ENCODE measurements at regions not wholly inside any gene's neighbourhood (a gene's known extent, or its start where the extent isn't known, plus 50 kb on each side); places are given as distances from the start of the nearest gene placed in this dataset.

DNA sequence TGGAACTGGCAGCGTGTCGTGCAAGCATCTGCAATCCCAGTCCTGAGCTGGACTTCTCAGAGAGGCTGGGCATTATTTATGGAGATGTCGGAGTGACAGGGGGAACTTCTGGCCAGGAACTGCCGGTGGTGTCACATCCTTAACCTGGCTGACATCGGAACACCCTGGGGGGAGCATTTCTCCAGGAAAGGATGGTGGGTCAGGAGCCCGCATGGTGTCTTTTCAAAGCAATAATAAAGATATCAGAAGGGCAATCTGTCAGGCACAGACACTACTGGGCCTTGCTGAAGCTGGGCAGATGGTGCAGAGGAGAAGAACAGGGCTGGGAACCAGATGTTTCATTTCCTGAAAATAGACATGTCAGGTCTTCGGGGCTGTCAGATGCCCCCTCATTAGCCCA, 133.5 kb downstream of the WNT7A start:
- DNase-seq: peak; percentile 77
- Histone ChIP-seq H3K9me3 (peaks cover 3% of the 10 kb centered on the region; the same call in 1 of the 2 replicates), H3K4me3 (ENCODE audit: low read depth in 2 of 2, low read length in 1 of 2) (no peak overlapping the region), H3K27ac (ENCODE audit: low read depth in 2 of 2, low read length in 1 of 2) (peak overlapping the region in 1 of 2 experiments; percentile 84; a peak in 2 of 4 replicates), H3K27me3 (ENCODE audit: insufficient read depth) (no peaks in the 10 kb centered on the region), H3K79me2 (ENCODE audit: insufficient read depth) (no peaks in the 10 kb centered on the region), H3K9me2 (no peaks in the 10 kb centered on the region), H2AFZ (ENCODE audit: low read depth) (no peak overlapping the region), H3K4me1 (ENCODE audit: control insufficient read depth in 1 of 2, insufficient read depth in 2 of 2, low read depth in 1 of 2, low read length in 1 of 2) (peaks cover 0 to 18% of the 10 kb centered on the region in 2 experiments; a peak in 2 of 4 replicates), H3K9ac (no peak overlapping the region), H3K36me3 (replicated peaks in 1 of 2; ENCODE audit: control insufficient read depth in 1 of 2, insufficient read depth in 2 of 2, low read length in 1 of 2) (no peaks in the 10 kb centered on the region), H3F3A (replicated peaks; ENCODE audit: insufficient read depth) (no peaks in the 10 kb centered on the region), H4K20me1 (ENCODE audit: insufficient read depth) (no peaks in the 10 kb centered on the region), H3K4me2 (no peak overlapping the region)
- POLR2A ChIA-PET: no interaction called here
- TF ChIP-seq GATA2 (CRISPR knock-in tag; IDR thresholded peaks at IDR 0.05): peak; percentile 79
- TF ChIP-seq CHD2 (IDR thresholded peaks at IDR 0.05; ENCODE audit: low read length, partially characterized antibody): peak; percentile 64
- TF ChIP-seq, protein P1, sequence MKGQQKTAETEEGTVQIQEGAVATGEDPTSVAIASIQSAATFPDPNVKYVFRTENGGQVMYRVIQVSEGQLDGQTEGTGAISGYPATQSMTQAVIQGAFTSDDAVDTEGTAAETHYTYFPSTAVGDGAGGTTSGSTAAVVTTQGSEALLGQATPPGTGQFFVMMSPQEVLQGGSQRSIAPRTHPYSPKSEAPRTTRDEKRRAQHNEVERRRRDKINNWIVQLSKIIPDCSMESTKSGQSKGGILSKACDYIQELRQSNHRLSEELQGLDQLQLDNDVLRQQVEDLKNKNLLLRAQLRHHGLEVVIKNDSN (IDR thresholded peaks at IDR 0.05; ENCODE audit: borderline replicate concordance, low read depth): no peak
- TF ChIP-seq MEF2A (IDR thresholded peaks at IDR 0.05; ENCODE audit: borderline replicate concordance, low read depth): no peak
- peak; percentile 57; the same call in 1 of the 2 replicates for TF ChIP-seq RCOR1 (IDR thresholded peaks at IDR 0.05; ENCODE audit: low read length)
- no peak for TF ChIP-seq SIN3A (IDR thresholded peaks at IDR 0.05; ENCODE audit: borderline replicate concordance, low read depth, low read length)
- TF ChIP-seq, protein P2, sequence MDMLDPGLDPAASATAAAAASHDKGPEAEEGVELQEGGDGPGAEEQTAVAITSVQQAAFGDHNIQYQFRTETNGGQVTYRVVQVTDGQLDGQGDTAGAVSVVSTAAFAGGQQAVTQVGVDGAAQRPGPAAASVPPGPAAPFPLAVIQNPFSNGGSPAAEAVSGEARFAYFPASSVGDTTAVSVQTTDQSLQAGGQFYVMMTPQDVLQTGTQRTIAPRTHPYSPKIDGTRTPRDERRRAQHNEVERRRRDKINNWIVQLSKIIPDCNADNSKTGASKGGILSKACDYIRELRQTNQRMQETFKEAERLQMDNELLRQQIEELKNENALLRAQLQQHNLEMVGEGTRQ (IDR thresholded peaks at IDR 0.05; ENCODE audit: borderline replicate concordance, low read depth, low read length): no peak
- TF ChIP-seq, protein P3, sequence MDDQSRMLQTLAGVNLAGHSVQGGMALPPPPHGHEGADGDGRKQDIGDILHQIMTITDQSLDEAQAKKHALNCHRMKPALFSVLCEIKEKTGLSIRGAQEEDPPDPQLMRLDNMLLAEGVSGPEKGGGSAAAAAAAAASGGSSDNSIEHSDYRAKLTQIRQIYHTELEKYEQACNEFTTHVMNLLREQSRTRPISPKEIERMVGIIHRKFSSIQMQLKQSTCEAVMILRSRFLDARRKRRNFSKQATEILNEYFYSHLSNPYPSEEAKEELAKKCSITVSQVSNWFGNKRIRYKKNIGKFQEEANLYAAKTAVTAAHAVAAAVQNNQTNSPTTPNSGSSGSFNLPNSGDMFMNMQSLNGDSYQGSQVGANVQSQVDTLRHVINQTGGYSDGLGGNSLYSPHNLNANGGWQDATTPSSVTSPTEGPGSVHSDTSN (IDR thresholded peaks at IDR 0.05): no peak
- TF ChIP-seq RAD21 (IDR thresholded peaks at IDR 0.05; ENCODE audit: low read length): peak; percentile 21; the same call in 1 of the 2 replicates
- TF ChIP-seq MXI1 (IDR thresholded peaks at IDR 0.05; ENCODE audit: low read depth, low read length): peak; percentile 66; the same call in 1 of the 2 replicates
- TF ChIP-seq TCF12 (IDR thresholded peaks at IDR 0.05): peak; percentile 22; the same call in 1 of the 2 replicates
- peak in 1 of 2 experiments; percentile 93; a peak in 2 of 4 replicates for TF ChIP-seq EP300 (IDR thresholded peaks at IDR 0.05; ENCODE audit: borderline replicate concordance in 1 of 2, low read depth in 1 of 2, low read length in 1 of 2)
- TF ChIP-seq ELF1 (IDR thresholded peaks at IDR 0.05): no peak
- no peak for TF ChIP-seq JUND (IDR thresholded peaks at IDR 0.05)
- CTCF ChIA-PET: interaction anchor here (1.2 to 3.4 kb wide), 5 partner anchors 25 to 139 kb away, joined by 3 to 12 read pairs (median 6); no protein-coding TSS in a partner anchor
- 15% methylated on average over 7 of the region's 7 CpGs for WGBS (ENCODE audit: low lambda C conversion rate)

DNA sequence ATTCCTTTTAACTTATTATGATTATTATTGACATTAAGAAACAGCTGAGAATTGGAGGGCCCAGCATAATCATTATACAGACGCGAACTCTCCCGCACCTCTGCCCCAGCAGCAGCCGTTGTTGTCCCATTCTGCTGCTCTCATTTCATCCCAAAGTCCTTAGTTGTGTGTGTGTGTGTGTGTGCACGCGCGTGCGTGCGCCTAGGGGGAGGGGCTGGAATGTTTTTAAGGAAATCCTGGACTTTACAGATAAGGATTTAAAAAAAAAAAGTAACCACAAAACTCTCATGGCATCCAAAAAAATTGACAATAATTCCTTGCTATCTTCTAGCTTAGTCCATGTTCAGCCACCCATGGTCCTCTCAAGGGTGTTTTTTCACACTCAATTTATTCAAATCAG, 134.2 kb downstream of the WNT7A start:
- CTCF ChIA-PET: interaction anchor here (1.3 to 3.4 kb wide), 4 partner anchors 24 to 135 kb away, joined by 3 to 12 read pairs (median 6); no protein-coding TSS in a partner anchor
- 69% methylated on average over 9 of the region's 9 CpGs for WGBS (ENCODE audit: low lambda C conversion rate)
- DNase-seq: no peak

More for the DNA sequence above, 134.2 kb downstream of the WNT7A start:
- Histone ChIP-seq H3K4me3 (ENCODE audit: low read depth in 2 of 2, low read length in 1 of 2) (no peak overlapping the region), H3K4me2 (no peak overlapping the region), H3K9me2 (no peaks in the 10 kb centered on the region), H3K36me3 (replicated peaks in 1 of 2; ENCODE audit: control insufficient read depth in 1 of 2, insufficient read depth in 2 of 2, low read length in 1 of 2) (no peaks in the 10 kb centered on the region), H3K9ac (no peak overlapping the region), H3F3A (replicated peaks; ENCODE audit: insufficient read depth) (no peaks in the 10 kb centered on the region), H3K79me2 (ENCODE audit: insufficient read depth) (no peaks in the 10 kb centered on the region), H2AFZ (ENCODE audit: low read depth) (no peak overlapping the region), H3K9me3 (peaks cover 3% of the 10 kb centered on the region; the same call in 1 of the 2 replicates), H4K20me1 (ENCODE audit: insufficient read depth) (no peaks in the 10 kb centered on the region), H3K27me3 (ENCODE audit: insufficient read depth) (no peaks in the 10 kb centered on the region), H3K27ac (ENCODE audit: low read depth in 2 of 2, low read length in 1 of 2) (peak overlapping the region in 1 of 2 experiments; percentile 84; a peak in 2 of 4 replicates), H3K4me1 (ENCODE audit: control insufficient read depth in 1 of 2, insufficient read depth in 2 of 2, low read depth in 1 of 2, low read length in 1 of 2) (peaks cover 0 to 18% of the 10 kb centered on the region in 2 experiments; a peak in 2 of 4 replicates)
- TF ChIP-seq RAD21 (IDR thresholded peaks at IDR 0.05; ENCODE audit: low read length) (no peak), ELF1 (IDR thresholded peaks at IDR 0.05) (no peak), GABPA (IDR thresholded peaks at IDR 0.05; ENCODE audit: low read depth) (no peak)
- TF ChIP-seq, protein P4, sequence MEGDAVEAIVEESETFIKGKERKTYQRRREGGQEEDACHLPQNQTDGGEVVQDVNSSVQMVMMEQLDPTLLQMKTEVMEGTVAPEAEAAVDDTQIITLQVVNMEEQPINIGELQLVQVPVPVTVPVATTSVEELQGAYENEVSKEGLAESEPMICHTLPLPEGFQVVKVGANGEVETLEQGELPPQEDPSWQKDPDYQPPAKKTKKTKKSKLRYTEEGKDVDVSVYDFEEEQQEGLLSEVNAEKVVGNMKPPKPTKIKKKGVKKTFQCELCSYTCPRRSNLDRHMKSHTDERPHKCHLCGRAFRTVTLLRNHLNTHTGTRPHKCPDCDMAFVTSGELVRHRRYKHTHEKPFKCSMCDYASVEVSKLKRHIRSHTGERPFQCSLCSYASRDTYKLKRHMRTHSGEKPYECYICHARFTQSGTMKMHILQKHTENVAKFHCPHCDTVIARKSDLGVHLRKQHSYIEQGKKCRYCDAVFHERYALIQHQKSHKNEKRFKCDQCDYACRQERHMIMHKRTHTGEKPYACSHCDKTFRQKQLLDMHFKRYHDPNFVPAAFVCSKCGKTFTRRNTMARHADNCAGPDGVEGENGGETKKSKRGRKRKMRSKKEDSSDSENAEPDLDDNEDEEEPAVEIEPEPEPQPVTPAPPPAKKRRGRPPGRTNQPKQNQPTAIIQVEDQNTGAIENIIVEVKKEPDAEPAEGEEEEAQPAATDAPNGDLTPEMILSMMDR (IDR thresholded peaks at IDR 0.05): no peak
- TF ChIP-seq, protein P5, sequence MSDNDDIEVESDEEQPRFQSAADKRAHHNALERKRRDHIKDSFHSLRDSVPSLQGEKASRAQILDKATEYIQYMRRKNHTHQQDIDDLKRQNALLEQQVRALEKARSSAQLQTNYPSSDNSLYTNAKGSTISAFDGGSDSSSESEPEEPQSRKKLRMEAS (IDR thresholded peaks at IDR 0.05; ENCODE audit: low read depth): no peak
- TF ChIP-seq, protein P1 (IDR thresholded peaks at IDR 0.05; ENCODE audit: borderline replicate concordance, low read depth): no peak
- POLR2A ChIA-PET: no interaction called here
